HEK293 (cell line): ENCODE measurements at regions not wholly inside any gene's neighbourhood (a gene's known extent, or its start where the extent isn't known, plus 50 kb on each side); places are given as distances from the start of the nearest gene placed in this dataset.

Experiments used
- CTCF ChIA-PET: fragments of 350-600 bp; formaldehyde crosslinking; extraction: SDS; loops from one replicate; lab custom pipeline; 2021; ENCODE audit warnings: antibody characterized with exemption; lab: Yijun Ruan, JAX
- POLR2A ChIA-PET: fragments of 300-600 bp; formaldehyde crosslinking; extraction: SDS; loops from one replicate; lab custom pipeline; 2020; ENCODE audit warnings: antibody characterized with exemption, inconsistent platforms; lab: Yijun Ruan, JAX
- H3K27ac ChIP-seq: fragments of 200-500 bp; sonication (Bioruptor generic); 2 replicates; pipeline ENCODE4 v1.5.1; 2014; ENCODE audit warnings: low read depth, low read length, control low read depth, inconsistent platforms; ENCODE audit errors: extremely low read depth
- H3K36me3 ChIP-seq, 2 experiments: fragments of 200-500 bp in 1 of 2; sonication (Bioruptor generic) in 1 of 2; 1 replicate in 1 of 2; 2 replicates in 1 of 2; pipeline ENCODE4 v1.5.1; 2014 to 2017; ENCODE audit warnings: inconsistent platforms in 2 of 2, low read length in 2 of 2; ENCODE audit not compliant: control insufficient read depth in 2 of 2, insufficient read depth in 1 of 2
- H3K4me1 ChIP-seq: fragments of 200-500 bp; sonication (Bioruptor generic); 2 replicates; pipeline ENCODE4 v1.5.1; 2014; ENCODE audit warnings: mild to moderate bottlenecking, low read length, inconsistent platforms; ENCODE audit not compliant: control insufficient read depth, insufficient read depth
- H3K4me3 ChIP-seq: 2 replicates; pipeline ENCODE4 v1.5.1; 2011; ENCODE audit warnings: low read depth, mild to moderate bottlenecking, control low read depth, low read length, moderate library complexity
- H3K9me3 ChIP-seq: fragments of 200-500 bp; sonication (Bioruptor generic); 2 replicates; pipeline ENCODE4 v1.5.1; 2014; ENCODE audit warnings: low read depth, low read length, inconsistent platforms; ENCODE audit not compliant: control insufficient read depth, insufficient read depth
- HOXC10 ChIP-seq: sonication (generic); formaldehyde crosslinking; IDR thresholded peaks from 2 replicates; pipeline ENCODE4 v1.8.1; 2023; ENCODE audit warnings: mild to moderate bottlenecking, missing genetic modification reagents
- KLF17 ChIP-seq: fragments of 450-650 bp; formaldehyde crosslinking; IDR thresholded peaks from 2 replicates; pipeline ENCODE4 v1.5.1; 2016; ENCODE audit warnings: missing biosample characterization, missing genetic modification characterization
- MYNN ChIP-seq: fragments of 450-650 bp; formaldehyde crosslinking; IDR thresholded peaks from 2 replicates; pipeline ENCODE4 v1.5.1; 2016; ENCODE audit warnings: missing biosample characterization, missing genetic modification characterization, borderline replicate concordance
- OVOL3 ChIP-seq: fragments of 450-650 bp; formaldehyde crosslinking; IDR thresholded peaks from 2 replicates; pipeline ENCODE4 v1.5.1; 2016; ENCODE audit warnings: missing biosample characterization, missing genetic modification characterization
- REPIN1 ChIP-seq: fragments of 450-650 bp; formaldehyde crosslinking; IDR thresholded peaks from 2 replicates; pipeline ENCODE4 v1.5.1; 2017; ENCODE audit warnings: missing biosample characterization, missing genetic modification characterization, low read depth
- SCRT1 ChIP-seq: fragments of 450-650 bp; formaldehyde crosslinking; IDR thresholded peaks from 2 replicates; pipeline ENCODE4 v1.5.1; 2016; ENCODE audit warnings: missing biosample characterization, missing genetic modification characterization, borderline replicate concordance
- ZBTB48 ChIP-seq: fragments of 450-650 bp; formaldehyde crosslinking; IDR thresholded peaks from 2 replicates; pipeline ENCODE4 v1.5.1; 2016; ENCODE audit warnings: missing biosample characterization, missing genetic modification characterization
- ZFHX2 ChIP-seq: fragments of 450-650 bp; formaldehyde crosslinking; conservative IDR thresholded peaks from 2 replicates; pipeline ENCODE4 v1.5.1; 2016; ENCODE audit warnings: missing biosample characterization, missing genetic modification characterization
- ZIC2 ChIP-seq: fragments of 450-650 bp; formaldehyde crosslinking; IDR thresholded peaks from 2 replicates; pipeline ENCODE4 v1.5.1; 2016; ENCODE audit warnings: missing biosample characterization, missing genetic modification characterization
- ZNF18 ChIP-seq: fragments of 450-650 bp; formaldehyde crosslinking; IDR thresholded peaks from 2 replicates; pipeline ENCODE4 v1.5.1; 2016; ENCODE audit warnings: missing biosample characterization, missing genetic modification characterization
- ZNF274 ChIP-seq, 2 experiments: fragments of 200-500 bp in 1 of 2; fragments of 450-650 bp in 1 of 2; sonication (Bioruptor generic) in 1 of 2; formaldehyde crosslinking in 1 of 2; IDR thresholded peaks; 2 replicates each; pipeline versions ENCODE4 v1.5.1 to v1.6.1; 2014 to 2016; ENCODE audit warnings: borderline replicate concordance in 1 of 2, inconsistent platforms in 1 of 2, low read length in 1 of 2, missing biosample characterization in 1 of 2, missing genetic modification characterization in 1 of 2
- ZNF354C ChIP-seq: fragments of 450-650 bp; formaldehyde crosslinking; IDR thresholded peaks from 2 replicates; pipeline ENCODE4 v1.5.1; 2016; ENCODE audit warnings: missing biosample characterization, missing genetic modification characterization, low read depth, borderline replicate concordance
- ZNF518A ChIP-seq: fragments of 450-650 bp; formaldehyde crosslinking; conservative IDR thresholded peaks from 2 replicates; pipeline ENCODE4 v1.5.1; 2016; ENCODE audit warnings: low read depth, missing biosample characterization, missing genetic modification characterization
- ZNF529 ChIP-seq: fragments of 450-650 bp; formaldehyde crosslinking; IDR thresholded peaks from 2 replicates; pipeline ENCODE4 v1.5.1; 2017; ENCODE audit warnings: missing genetic modification characterization, missing biosample characterization; ENCODE audit not compliant: insufficient replicate concordance
- ZNF561 ChIP-seq: fragments of 450-650 bp; IDR thresholded peaks from 2 replicates; pipeline ENCODE4 v1.5.1; 2018; ENCODE audit warnings: missing biosample characterization, missing genetic modification characterization, borderline replicate concordance
- ZNF580 ChIP-seq: fragments of 450-650 bp; formaldehyde crosslinking; IDR thresholded peaks from 2 replicates; pipeline ENCODE4 v1.5.1; 2016; ENCODE audit warnings: missing biosample characterization, missing genetic modification characterization
- ZNF600 ChIP-seq: fragments of 450-650 bp; formaldehyde crosslinking; IDR thresholded peaks from 2 replicates; pipeline ENCODE4 v1.5.1; 2016; ENCODE audit warnings: missing biosample characterization, missing genetic modification characterization
- ZNF747 ChIP-seq: fragments of 450-650 bp; formaldehyde crosslinking; IDR thresholded peaks from 2 replicates; pipeline ENCODE4 v1.5.1; 2016; ENCODE audit warnings: missing biosample characterization, missing genetic modification characterization
- ZNF76 ChIP-seq: fragments of 450-650 bp; formaldehyde crosslinking; IDR thresholded peaks from 2 replicates; pipeline ENCODE4; 2016; ENCODE audit warnings: low read depth, missing biosample characterization, missing genetic modification characterization, borderline replicate concordance
- ZNF785 ChIP-seq: fragments of 450-650 bp; formaldehyde crosslinking; IDR thresholded peaks from 2 replicates; pipeline ENCODE4 v1.5.1; 2016; ENCODE audit warnings: missing biosample characterization, missing genetic modification characterization
- ZNF830 ChIP-seq: fragments of 450-650 bp; IDR thresholded peaks from 2 replicates; pipeline ENCODE4 v1.5.0; 2018; ENCODE audit warnings: missing biosample characterization, missing genetic modification characterization, low read depth, mild to moderate bottlenecking, moderate library complexity
- ZSCAN18 ChIP-seq: fragments of 450-650 bp; formaldehyde crosslinking; IDR thresholded peaks from 2 replicates; pipeline ENCODE4 v1.5.1; 2016; ENCODE audit warnings: missing biosample characterization, missing genetic modification characterization
- ZSCAN30 ChIP-seq: fragments of 450-650 bp; IDR thresholded peaks from 2 replicates; pipeline ENCODE4 v1.5.1; 2018; ENCODE audit warnings: missing biosample characterization, mild to moderate bottlenecking, missing genetic modification characterization, moderate library complexity

GRCh38 chr3:147184794-147185193 lies 221.5 kb downstream of the ZIC4 start:
- no peaks in the 10 kb centered on the region for H3K36me3 ChIP-seq
- ChIA-PET POLR2A (no interaction called here), CTCF (interaction anchor here (0.6 kb wide), 1 partner anchor 961 kb away, joined by 3 read pairs; no protein-coding TSS in a partner anchor)
- no peaks in the 10 kb centered on the region for H3K4me1 ChIP-seq
- no peak overlapping the region for H3K27ac ChIP-seq
- TF ChIP-seq ZIC2 (tag by site-specific recombination) (no peak), MYNN (tag by site-specific recombination) (no peak), ZNF274 (IDR thresholded peaks at IDR 0.05; ENCODE audit: low read length) (no peak), ZNF274 (tag by site-specific recombination; IDR thresholded peaks at IDR 0.05; ENCODE audit: borderline replicate concordance) (no peak), SCRT1 (tag by site-specific recombination) (no peak), ZNF561 (no peak)
- H3K9me3 ChIP-seq, result no peaks in the 10 kb centered on the region
- H3K4me3 ChIP-seq, result no peak overlapping the region

GRCh38 chr3:147173257-147173656 lies 233.1 kb downstream of the ZIC4 start:
- TF ChIP-seq ZSCAN30 (tag by site-specific recombination) (no peak), ZNF785 (no peak), ZNF76 (tag by site-specific recombination) (no peak), ZSCAN18 (tag by site-specific recombination) (no peak), ZFHX2 (tag by site-specific recombination) (no peak), ZBTB48 (tag by site-specific recombination) (no peak), ZNF274 (IDR thresholded peaks at IDR 0.05; ENCODE audit: low read length) (no peak), ZNF274 (tag by site-specific recombination; IDR thresholded peaks at IDR 0.05; ENCODE audit: borderline replicate concordance) (no peak), ZNF747 (no peak), ZNF600 (tag by site-specific recombination) (no peak)
- Histone ChIP-seq H3K36me3 (no peaks in the 10 kb centered on the region), H3K9me3 (no peaks in the 10 kb centered on the region), H3K4me1 (no peaks in the 10 kb centered on the region), H3K27ac (no peak overlapping the region), H3K4me3 (no peak overlapping the region)
- ChIA-PET CTCF (interaction anchor here (0.9 kb wide), 1 partner anchor 19 kb away, joined by 4 read pairs; no protein-coding TSS in a partner anchor), POLR2A (no interaction called here)

- no peak overlapping the region for H3K4me3 ChIP-seq
- no peak overlapping the region for H3K27ac ChIP-seq
- CTCF ChIA-PET, result no interaction called here
- no peaks in the 10 kb centered on the region for H3K4me1 ChIP-seq
- H3K36me3 ChIP-seq, result no peaks in the 10 kb centered on the region
- POLR2A ChIA-PET, result no interaction called here
- H3K9me3 ChIP-seq, result no peaks in the 10 kb centered on the region
- no peak for TF ChIP-seq ZNF830 (tag by site-specific recombination)
- no peak for TF ChIP-seq KLF17 (tag by site-specific recombination)
- no peak for TF ChIP-seq ZNF18 (tag by site-specific recombination)
- no peak for TF ChIP-seq ZNF518A (tag by site-specific recombination)
- TF ChIP-seq ZNF529 (tag by site-specific recombination), result no peak
- no peak for TF ChIP-seq OVOL3 (tag by site-specific recombination)
- no peak for TF ChIP-seq REPIN1 (tag by site-specific recombination)
- TF ChIP-seq HOXC10 (CRISPR knock-in tag), result no peak
- no peak for TF ChIP-seq ZNF354C
- TF ChIP-seq ZNF580 (tag by site-specific recombination), result no peak
Observed at GRCh38 chr3:147162743-147163142, 243.6 kb downstream of the ZIC4 start.
